ENCODE measurements at regions not wholly inside any gene's neighbourhood (a gene's known extent, or its start where the extent isn't known, plus 50 kb on each side); places are given as distances from the start of the nearest gene placed in this dataset.
A peak's percentile ranks its signal among the peaks of the same experiment; 100 is the strongest.
"Not testable (repeated sequence)": the region's sequence is repeated elsewhere in the genome, so short reads cannot be mapped to it uniquely, and the experiment has no call there.

GRCh38 chr15:31487811-31488436, 161.3 kb downstream of the KLF13 start:
- DNase-seq (ENCODE audit: low read depth in 2 of 2): no peak

- peak in 1 of 2 donors; percentile 31 for DNase-seq (ENCODE audit: low read depth in 2 of 2)
These were observed 162.0 kb downstream of the KLF13 start for GRCh38 chr15:31488437-31489204.

GRCh38 chr15:31489281-31489680, 162.6 kb downstream of the KLF13 start:
- DNase-seq (ENCODE audit: low read depth in 2 of 2): no peak

- DNase-seq (ENCODE audit: low read depth in 2 of 2): peak in 1 of 2 donors; percentile 27
These were observed 163.4 kb downstream of the KLF13 start for GRCh38 chr15:31489801-31490646.

DNA sequence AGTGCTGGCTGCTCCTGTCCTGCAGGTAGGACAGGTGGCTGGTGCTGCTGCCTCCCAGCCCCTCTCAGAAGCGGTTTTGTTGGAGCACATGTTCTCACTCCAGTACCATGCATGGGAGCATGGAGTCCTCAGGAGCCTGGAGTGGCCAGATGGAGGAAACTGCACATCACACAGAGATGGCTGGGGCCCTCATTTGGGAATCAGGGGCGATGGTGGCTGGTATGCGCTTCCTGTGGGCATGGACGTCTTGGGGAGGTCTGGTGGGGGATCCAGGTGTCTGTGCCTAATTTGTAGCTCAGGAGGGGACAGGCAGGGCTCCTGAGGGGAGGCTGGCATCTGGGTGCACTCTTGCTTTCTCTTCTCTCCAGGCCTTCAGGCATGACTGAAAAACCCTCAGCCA, 168.2 kb downstream of the KLF13 start:
- no peak for DNase-seq (ENCODE audit: low read depth in 2 of 2)

GRCh38 chr15:31495281-31495680, 168.6 kb downstream of the KLF13 start:
- no peak for DNase-seq (ENCODE audit: low read depth in 2 of 2)

- DNase-seq (ENCODE audit: low read depth in 2 of 2): no peak
These were observed 171.2 kb downstream of the KLF13 start for GRCh38 chr15:31497838-31498237.

GRCh38 chr15:31498329-31498728, 171.7 kb downstream of the KLF13 start:
- no peak for DNase-seq (ENCODE audit: low read depth in 2 of 2)

- DNase-seq (ENCODE audit: low read depth in 2 of 2): no peak
These were observed 172.1 kb downstream of the KLF13 start for GRCh38 chr15:31498756-31499155.

GRCh38 chr15:31499236-31499952, 172.8 kb downstream of the KLF13 start:
- DNase-seq (ENCODE audit: low read depth in 2 of 2): no peak

- DNase-seq (ENCODE audit: low read depth in 2 of 2): no peak
These were observed 173.5 kb downstream of the KLF13 start for GRCh38 chr15:31499953-31500765.

DNA sequence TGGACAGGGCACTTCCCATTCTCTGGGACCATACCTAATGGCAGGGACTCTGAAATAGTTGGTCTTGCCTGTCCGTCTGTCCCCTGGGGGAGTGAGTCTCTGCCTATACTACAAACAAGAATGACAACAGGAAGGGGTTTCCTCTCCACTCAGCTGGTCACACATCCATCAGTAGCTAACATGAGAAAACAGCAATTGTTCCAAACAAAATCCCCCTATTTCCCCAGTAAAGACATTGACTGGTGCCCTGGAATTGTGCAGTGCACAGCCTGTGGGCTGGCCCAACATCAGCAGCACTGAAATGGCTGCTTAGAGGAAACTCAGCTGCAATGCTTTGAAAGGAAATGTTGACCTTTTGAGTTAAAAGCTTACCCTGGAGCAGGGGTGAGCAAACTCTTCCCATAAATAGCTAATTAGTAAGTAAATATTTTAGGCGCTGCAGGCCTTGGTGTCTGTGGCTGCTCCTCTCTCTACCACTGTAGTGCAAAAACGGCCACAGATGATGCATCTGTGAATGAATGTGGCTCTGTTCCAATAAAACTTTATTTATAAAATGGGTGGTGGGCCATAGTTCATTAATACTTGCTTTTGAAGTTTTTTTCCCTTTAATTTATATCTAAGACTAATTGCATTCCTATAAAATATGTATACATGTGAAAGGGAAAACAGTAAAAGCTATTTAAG, 174.3 kb downstream of the KLF13 start:
- no peak for DNase-seq (ENCODE audit: low read depth in 2 of 2)

- DNase-seq (ENCODE audit: low read depth in 2 of 2): no peak
These were observed 175.0 kb downstream of the KLF13 start for GRCh38 chr15:31501536-31502157.

GRCh38 chr15:31502541-31503229, 176.1 kb downstream of the KLF13 start:
- no peak for DNase-seq (ENCODE audit: low read depth in 2 of 2)

GRCh38 chr15:31503256-31503655, 176.6 kb downstream of the KLF13 start:
- DNase-seq (ENCODE audit: low read depth in 2 of 2): no peak

- DNase-seq (ENCODE audit: low read depth in 2 of 2): no peak
These were observed 177.3 kb downstream of the KLF13 start for GRCh38 chr15:31503758-31504461.

DNA sequence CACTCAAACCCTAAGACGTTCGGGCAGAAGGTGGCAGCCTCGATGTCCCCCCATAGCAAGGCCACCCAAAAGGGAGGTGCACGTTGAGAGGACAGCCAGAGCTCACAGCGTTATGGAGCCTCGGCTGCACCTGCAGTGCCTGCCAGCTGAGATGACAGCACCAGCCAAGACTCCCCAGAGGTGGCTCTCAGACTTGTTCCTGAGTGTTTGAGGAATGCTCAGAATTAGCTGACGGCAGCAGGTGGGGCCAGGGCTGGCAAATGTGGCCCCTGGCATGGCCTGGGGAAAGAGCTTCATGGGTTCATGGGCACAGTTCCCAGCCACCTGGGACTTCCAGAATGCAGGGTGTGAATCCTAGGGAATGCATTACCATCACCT, 177.8 kb downstream of the KLF13 start:
- DNase-seq (ENCODE audit: low read depth in 2 of 2): no peak

- not testable (repeated sequence) for DNase-seq (ENCODE audit: low read depth in 2 of 2)
These were observed 180.9 kb downstream of the KLF13 start for GRCh38 chr15:31507573-31507972.

DNA sequence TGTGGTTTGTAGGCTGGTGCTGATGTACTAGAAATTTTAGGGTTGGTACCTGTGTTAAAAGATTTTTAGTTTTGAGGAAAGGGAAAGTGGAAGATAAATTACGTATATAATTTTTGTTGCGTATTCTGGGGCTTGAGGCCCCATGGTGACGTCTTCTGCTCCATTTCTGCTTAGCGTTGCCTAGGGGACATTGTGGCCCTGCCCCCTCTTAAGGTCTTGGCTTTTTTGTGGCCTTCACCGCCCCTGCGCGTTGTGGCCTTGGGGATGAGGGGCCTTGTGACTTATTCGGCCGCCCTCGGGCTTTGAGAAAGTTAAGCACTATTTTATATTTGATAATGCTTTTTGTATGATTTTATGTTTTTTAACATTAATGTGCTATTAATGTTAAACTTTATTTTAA, 182.0 kb downstream of the KLF13 start:
- no peak for DNase-seq (ENCODE audit: low read depth in 2 of 2)
